Memory B cell (primary cell): ENCODE measurements at regions not wholly inside any gene's neighbourhood (a gene's known extent, or its start where the extent isn't known, plus 50 kb on each side); places are given as distances from the start of the nearest gene placed in this dataset.

Source experiments
- ATAC-seq: fragments of 150-1000 bp; cut with Tn5 transposase; 2 replicates; pipeline ENCODE4 v1.10.0; 2021; ENCODE audit warnings: low read depth, mild to moderate bottlenecking, moderate library complexity
- DNase-seq, 2 donors: peaks; one replicate each; pipeline ENCODE4 v3.0.0; 2022; ENCODE audit warnings: low spot score in 2 of 2
- H3K27ac Mint-ChIP-seq: one replicate; pipeline ENCODE4 v1.8.0; 2022; ENCODE audit warnings: mild to moderate bottlenecking, moderate library complexity, mixed read lengths
- H3K27me3 Mint-ChIP-seq: one replicate; pipeline ENCODE4 v1.8.0; 2022; ENCODE audit warnings: mixed read lengths
- H3K36me3 Mint-ChIP-seq: one replicate; pipeline ENCODE4 v1.8.0; 2022; ENCODE audit warnings: mild to moderate bottlenecking, mixed read lengths
- H3K4me1 Mint-ChIP-seq: one replicate; pipeline ENCODE4 v1.8.0; 2022; ENCODE audit warnings: mixed read lengths
- H3K4me3 Mint-ChIP-seq: one replicate; pipeline ENCODE4 v1.8.0; 2022; ENCODE audit warnings: mild to moderate bottlenecking, moderate library complexity, mixed read lengths
- H3K9me3 Mint-ChIP-seq: one replicate; pipeline ENCODE4 v1.8.0; 2022; ENCODE audit warnings: mixed read lengths

GRCh38 chr13:40478775-40479174 is 187.7 kb downstream of the FOXO1 start:
- Mint-ChIP-seq H3K27me3 (peaks cover 7% of the 10 kb centered on the region), H3K4me1 (peaks cover 22% of the 10 kb centered on the region), H3K9me3 (peaks cover 2% of the 10 kb centered on the region), H3K27ac (no peak overlapping the region), H3K4me3 (no peak overlapping the region), H3K36me3 (peaks cover 4% of the 10 kb centered on the region)
- DNase-seq (no peak), ATAC-seq (no peak)

GRCh38 chr13:40479196-40479845 is 187.1 kb downstream of the FOXO1 start:
- ATAC-seq, result no peak
- no peak for DNase-seq
- H3K36me3 Mint-ChIP-seq, result peaks cover 4% of the 10 kb centered on the region
- no peak overlapping the region for H3K27ac Mint-ChIP-seq
- peaks cover 25% of the 10 kb centered on the region for H3K4me1 Mint-ChIP-seq
- H3K9me3 Mint-ChIP-seq, result peaks cover 2% of the 10 kb centered on the region
- H3K27me3 Mint-ChIP-seq, result peaks cover 8% of the 10 kb centered on the region
- no peak overlapping the region for H3K4me3 Mint-ChIP-seq

GRCh38 chr13:40480012-40480914 is 186.2 kb downstream of the FOXO1 start:
- Mint-ChIP-seq H3K4me3 (no peak overlapping the region), H3K9me3 (no peaks in the 10 kb centered on the region), H3K27me3 (peaks cover 11% of the 10 kb centered on the region), H3K27ac (no peak overlapping the region), H3K4me1 (peaks cover 30% of the 10 kb centered on the region), H3K36me3 (peaks cover 4% of the 10 kb centered on the region)
- DNase-seq, result no peak
- peak; percentile 21 for ATAC-seq

- H3K4me3 Mint-ChIP-seq, result no peak overlapping the region
- peak; percentile 53 for ATAC-seq
- H3K4me1 Mint-ChIP-seq, result peaks cover 32% of the 10 kb centered on the region
- H3K27ac Mint-ChIP-seq, result no peak overlapping the region
- no peak for DNase-seq
- no peaks in the 10 kb centered on the region for H3K9me3 Mint-ChIP-seq
- H3K36me3 Mint-ChIP-seq, result no peaks in the 10 kb centered on the region
- H3K27me3 Mint-ChIP-seq, result peaks cover 7% of the 10 kb centered on the region
Measured at GRCh38 chr13:40480915-40481516, 185.4 kb downstream of the FOXO1 start.

GRCh38 chr13:40483601-40484000 is 182.8 kb downstream of the FOXO1 start:
- Mint-ChIP-seq H3K4me1 (peaks cover 31% of the 10 kb centered on the region), H3K27ac (no peak overlapping the region), H3K27me3 (peaks cover 11% of the 10 kb centered on the region), H3K9me3 (no peaks in the 10 kb centered on the region), H3K36me3 (no peaks in the 10 kb centered on the region), H3K4me3 (no peak overlapping the region)
- no peak for DNase-seq
- no peak for ATAC-seq

- no peaks in the 10 kb centered on the region for H3K36me3 Mint-ChIP-seq
- H3K9me3 Mint-ChIP-seq, result no peaks in the 10 kb centered on the region
- ATAC-seq (no peak), DNase-seq (no peak)
- no peak overlapping the region for H3K4me3 Mint-ChIP-seq
- H3K4me1 Mint-ChIP-seq, result peaks cover 31% of the 10 kb centered on the region
- H3K27ac Mint-ChIP-seq, result no peak overlapping the region
- H3K27me3 Mint-ChIP-seq, result peaks cover 10% of the 10 kb centered on the region
Measured at GRCh38 chr13:40484101-40484800, 182.2 kb downstream of the FOXO1 start.

- Mint-ChIP-seq H3K4me1 (peaks cover 31% of the 10 kb centered on the region), H3K27ac (no peak overlapping the region), H3K4me3 (no peak overlapping the region), H3K27me3 (peaks cover 10% of the 10 kb centered on the region), H3K36me3 (no peaks in the 10 kb centered on the region), H3K9me3 (no peaks in the 10 kb centered on the region)
- DNase-seq (no peak), ATAC-seq (no peak)
Measured at GRCh38 chr13:40484974-40485373, 181.5 kb downstream of the FOXO1 start.

- Mint-ChIP-seq H3K9me3 (no peaks in the 10 kb centered on the region), H3K36me3 (no peaks in the 10 kb centered on the region), H3K27me3 (peaks cover 10% of the 10 kb centered on the region), H3K4me1 (peaks cover 30% of the 10 kb centered on the region), H3K27ac (no peak overlapping the region), H3K4me3 (no peak overlapping the region)
- DNase-seq (no peak), ATAC-seq (peak; percentile 63)
Measured at GRCh38 chr13:40485611-40486517, 180.6 kb downstream of the FOXO1 start.

- peaks cover 10% of the 10 kb centered on the region for H3K27me3 Mint-ChIP-seq
- no peaks in the 10 kb centered on the region for H3K36me3 Mint-ChIP-seq
- H3K27ac Mint-ChIP-seq, result no peak overlapping the region
- H3K4me3 Mint-ChIP-seq, result no peak overlapping the region
- DNase-seq (no peak), ATAC-seq (no peak)
- no peaks in the 10 kb centered on the region for H3K9me3 Mint-ChIP-seq
- peaks cover 24% of the 10 kb centered on the region for H3K4me1 Mint-ChIP-seq
Measured at GRCh38 chr13:40486518-40487163, 179.8 kb downstream of the FOXO1 start.

GRCh38 chr13:40488869-40489391 is 177.5 kb downstream of the FOXO1 start:
- Mint-ChIP-seq H3K9me3 (no peaks in the 10 kb centered on the region), H3K4me1 (peaks cover 17% of the 10 kb centered on the region), H3K27me3 (peaks cover 10% of the 10 kb centered on the region), H3K4me3 (no peak overlapping the region), H3K36me3 (no peaks in the 10 kb centered on the region), H3K27ac (no peak overlapping the region)
- no peak for DNase-seq
- ATAC-seq, result no peak

GRCh38 chr13:40490086-40490758 is 176.2 kb downstream of the FOXO1 start:
- no peak for ATAC-seq
- H3K9me3 Mint-ChIP-seq, result no peaks in the 10 kb centered on the region
- no peak for DNase-seq
- peaks cover 4% of the 10 kb centered on the region for H3K27me3 Mint-ChIP-seq
- no peak overlapping the region for H3K4me3 Mint-ChIP-seq
- peaks cover 17% of the 10 kb centered on the region for H3K4me1 Mint-ChIP-seq
- no peaks in the 10 kb centered on the region for H3K36me3 Mint-ChIP-seq
- H3K27ac Mint-ChIP-seq, result no peak overlapping the region

- DNase-seq, result no peak
- ATAC-seq, result no peak
Measured at GRCh38 chr13:40492511-40492910, 173.9 kb downstream of the FOXO1 start.

More at GRCh38 chr13:40492511-40492910, 173.9 kb downstream of the FOXO1 start:
- Mint-ChIP-seq H3K4me3 (no peak overlapping the region), H3K27ac (no peak overlapping the region), H3K4me1 (peaks cover 18% of the 10 kb centered on the region), H3K27me3 (peaks cover 2% of the 10 kb centered on the region), H3K36me3 (no peaks in the 10 kb centered on the region), H3K9me3 (no peaks in the 10 kb centered on the region)
